ENCODE measurements at regions not wholly inside any gene's neighbourhood (a gene's known extent, or its start where the extent isn't known, plus 50 kb on each side); places are given as distances from the start of the nearest gene placed in this dataset.

DNA sequence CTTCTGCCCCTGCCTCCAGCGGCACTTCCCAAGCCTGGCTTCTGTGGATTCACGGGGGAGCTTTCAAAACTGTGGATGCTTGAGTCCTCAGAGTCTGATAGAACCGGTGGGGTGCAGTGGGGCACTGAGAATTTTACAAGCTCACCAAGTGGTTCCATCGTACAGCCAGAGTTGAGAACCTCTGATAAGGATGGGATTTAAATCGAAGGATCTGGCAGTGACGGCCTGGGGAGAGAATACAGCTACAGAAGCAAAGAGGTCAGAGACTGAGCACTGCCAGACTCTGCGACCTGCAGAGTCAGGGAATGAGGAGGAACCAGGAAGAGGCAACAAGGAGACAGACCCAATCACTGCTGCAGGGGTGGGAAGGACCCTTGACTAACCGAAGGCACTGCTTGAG lies 124.6 kb upstream of the BOD1 start:
- POLR2A ChIA-PET (ENCODE audit: low non-redundant PET) = no interaction called here
- CTCF ChIA-PET = interaction anchor here (0.6 kb wide), 1 partner anchor 148 kb away, joined by 3 read pairs; no protein-coding TSS in a partner anchor
- no peak for DNase-seq (ENCODE audit: low spot score)
- H3K27ac ChIP-seq = no peak overlapping the region
- TF ChIP-seq CTCF (conservative IDR thresholded peaks at IDR 0.05; ENCODE audit: low read depth) = no peak

GRCh38 chr5:173741729-173742431 lies 125.4 kb upstream of the BOD1 start:
- POLR2A ChIA-PET (ENCODE audit: low non-redundant PET) = no interaction called here
- no peak for DNase-seq (ENCODE audit: low spot score)
- no peak for TF ChIP-seq CTCF (conservative IDR thresholded peaks at IDR 0.05; ENCODE audit: low read depth)
- no peak overlapping the region for H3K27ac ChIP-seq
- CTCF ChIA-PET = interaction anchor here (0.6 kb wide), 2 partner anchors 135 to 147 kb away, joined by 3 read pairs; no protein-coding TSS in a partner anchor

- no peak for DNase-seq (ENCODE audit: low spot score)
- CTCF ChIA-PET = interaction anchor here (0.6 kb wide), 1 partner anchor 134 kb away, joined by 3 read pairs; no protein-coding TSS in a partner anchor
Measured at GRCh38 chr5:173742432-173742816, 126.0 kb upstream of the BOD1 start.

GRCh38 chr5:173743641-173744343 lies 127.3 kb upstream of the BOD1 start:
- ChIA-PET POLR2A (ENCODE audit: low non-redundant PET) (no interaction called here), CTCF (no interaction called here)
- no peak for DNase-seq (ENCODE audit: low spot score)
- no peak overlapping the region for H3K27ac ChIP-seq
- no peak for TF ChIP-seq CTCF (conservative IDR thresholded peaks at IDR 0.05; ENCODE audit: low read depth)

More at GRCh38 chr5:173742432-173742816, 126.0 kb upstream of the BOD1 start:
- no peak overlapping the region for H3K27ac ChIP-seq
- POLR2A ChIA-PET (ENCODE audit: low non-redundant PET) = no interaction called here
- no peak for TF ChIP-seq CTCF (conservative IDR thresholded peaks at IDR 0.05; ENCODE audit: low read depth)

DNA sequence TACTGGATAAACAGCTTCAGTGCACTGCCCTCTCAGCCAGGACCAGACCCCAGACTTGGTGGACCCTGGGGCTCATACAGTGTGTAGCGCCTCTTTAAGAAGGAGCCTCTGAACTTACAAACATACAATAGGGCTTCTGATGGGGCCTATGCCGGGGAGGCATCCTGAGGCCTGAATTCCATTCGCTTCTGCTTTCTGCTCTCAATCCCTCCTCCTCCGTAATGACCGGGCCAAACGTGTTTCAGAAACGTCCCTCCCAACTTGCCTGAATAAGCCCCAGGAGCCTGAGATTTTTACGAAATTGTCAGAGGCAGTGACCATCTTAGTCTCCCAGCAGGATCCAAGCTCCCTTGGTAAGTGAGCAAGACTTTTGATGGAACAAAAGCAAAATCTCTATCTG lies 128.1 kb upstream of the BOD1 start:
- no peak for TF ChIP-seq CTCF (conservative IDR thresholded peaks at IDR 0.05; ENCODE audit: low read depth)
- DNase-seq (ENCODE audit: low spot score) = no peak
- CTCF ChIA-PET = no interaction called here
- POLR2A ChIA-PET (ENCODE audit: low non-redundant PET) = interaction anchor here (0.5 to 0.6 kb wide), 2 partner anchors 9 to 19 kb away, joined by 3 read pairs; no protein-coding TSS in a partner anchor
- H3K27ac ChIP-seq = no peak overlapping the region

- H3K27ac ChIP-seq = no peak overlapping the region
- POLR2A ChIA-PET (ENCODE audit: low non-redundant PET) = interaction anchor here (0.5 kb wide), 1 partner anchor 8 kb away, joined by 3 read pairs; no protein-coding TSS in a partner anchor
- DNase-seq (ENCODE audit: low spot score) = no peak
- no peak for TF ChIP-seq CTCF (conservative IDR thresholded peaks at IDR 0.05; ENCODE audit: low read depth)
- CTCF ChIA-PET = no interaction called here
Measured at GRCh38 chr5:173745123-173745522, 128.7 kb upstream of the BOD1 start.
